ENCODE measurements at regions not wholly inside any gene's neighbourhood (a gene's known extent, or its start where the extent isn't known, plus 50 kb on each side); places are given as distances from the start of the nearest gene placed in this dataset.
"Not testable (repeated sequence)": the region's sequence is repeated elsewhere in the genome, so short reads cannot be mapped to it uniquely, and the experiment has no call there.

- DNase-seq (ENCODE audit: low spot score); in situ Hi-C loops (cut with MboI; ENCODE audit: low pct_unique_long_range_greater_than_20kb, low sequenced_read_pairs, unreplicated experiment): not testable (repeated sequence)
Observed at GRCh38 chr2:87285139-87285538, 263.5 kb upstream of the PLGLB1 start.

- in situ Hi-C loops (cut with MboI; ENCODE audit: low pct_unique_long_range_greater_than_20kb, low sequenced_read_pairs, unreplicated experiment); DNase-seq (ENCODE audit: low spot score): not testable (repeated sequence)
Observed at GRCh38 chr2:87290566-87291307, 269.1 kb upstream of the PLGLB1 start.

DNA sequence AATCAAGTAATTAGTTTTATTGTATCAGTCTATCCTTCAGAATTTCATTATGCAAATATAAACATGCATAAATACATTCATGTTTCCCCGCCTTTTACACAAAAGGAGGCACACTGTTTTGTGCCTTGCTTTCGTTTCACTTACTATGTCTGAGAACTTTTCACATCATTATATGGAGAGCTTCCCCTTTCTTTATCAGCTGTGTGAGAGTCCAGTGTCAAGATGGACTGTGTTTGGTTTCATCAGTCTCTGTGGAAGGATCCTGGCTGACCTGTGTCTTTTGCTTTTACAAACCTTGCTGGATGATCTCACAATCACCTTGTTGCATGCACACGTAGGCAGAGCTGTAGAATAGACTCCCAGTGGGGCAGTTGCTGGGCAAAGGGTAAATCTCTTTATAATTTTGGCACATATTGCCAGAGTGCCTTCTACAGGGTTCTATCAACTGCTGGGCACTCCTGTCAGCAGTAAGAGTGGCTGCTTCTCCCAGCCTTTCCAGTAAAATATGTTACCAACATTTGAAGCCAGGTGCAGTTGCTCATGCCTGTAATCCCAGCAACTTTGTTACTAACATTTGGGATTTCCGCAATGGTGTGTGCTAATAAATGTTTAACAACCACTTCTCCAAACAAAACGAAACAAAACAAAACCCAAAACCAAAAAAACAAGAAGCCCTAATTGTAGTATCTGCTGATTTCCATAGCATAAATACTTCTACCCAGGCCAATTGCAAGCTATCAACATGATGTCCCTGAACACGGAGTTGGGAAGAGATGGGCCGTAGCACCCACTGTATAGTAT lies 270.0 kb upstream of the PLGLB1 start:
- in situ Hi-C loops (cut with MboI; ENCODE audit: low pct_unique_long_range_greater_than_20kb, low sequenced_read_pairs, unreplicated experiment); DNase-seq (ENCODE audit: low spot score): not testable (repeated sequence)

GRCh38 chr2:87293931-87294594 lies 272.4 kb upstream of the PLGLB1 start:
- DNase-seq (ENCODE audit: low spot score); in situ Hi-C loops (cut with MboI; ENCODE audit: low pct_unique_long_range_greater_than_20kb, low sequenced_read_pairs, unreplicated experiment): not testable (repeated sequence)

DNA sequence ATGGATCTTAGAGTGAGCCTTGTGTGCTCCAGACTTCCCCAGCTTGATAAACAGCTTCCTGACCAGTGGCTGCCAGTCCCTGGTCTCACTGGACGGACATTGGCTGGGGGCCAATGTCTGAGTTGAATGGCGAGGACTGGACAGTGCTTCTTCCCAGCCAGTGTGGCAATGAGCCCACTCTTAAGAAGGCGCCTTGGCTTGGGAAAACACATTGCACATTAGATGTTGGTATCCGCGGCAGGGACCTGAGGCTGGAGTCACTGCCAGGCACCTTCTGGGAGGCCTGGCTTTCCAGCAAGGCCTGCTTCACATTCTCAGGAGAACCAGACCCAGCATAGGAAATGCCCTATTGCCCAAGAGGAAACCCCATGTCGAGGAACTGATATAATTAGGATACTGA lies 273.5 kb upstream of the PLGLB1 start:
- in situ Hi-C loops (cut with MboI; ENCODE audit: low pct_unique_long_range_greater_than_20kb, low sequenced_read_pairs, unreplicated experiment); DNase-seq (ENCODE audit: low spot score): not testable (repeated sequence)

- in situ Hi-C loops (cut with MboI; ENCODE audit: low pct_unique_long_range_greater_than_20kb, low sequenced_read_pairs, unreplicated experiment), result not testable (repeated sequence)
Observed at GRCh38 chr2:87301349-87301748, 279.7 kb upstream of the PLGLB1 start.

DNA sequence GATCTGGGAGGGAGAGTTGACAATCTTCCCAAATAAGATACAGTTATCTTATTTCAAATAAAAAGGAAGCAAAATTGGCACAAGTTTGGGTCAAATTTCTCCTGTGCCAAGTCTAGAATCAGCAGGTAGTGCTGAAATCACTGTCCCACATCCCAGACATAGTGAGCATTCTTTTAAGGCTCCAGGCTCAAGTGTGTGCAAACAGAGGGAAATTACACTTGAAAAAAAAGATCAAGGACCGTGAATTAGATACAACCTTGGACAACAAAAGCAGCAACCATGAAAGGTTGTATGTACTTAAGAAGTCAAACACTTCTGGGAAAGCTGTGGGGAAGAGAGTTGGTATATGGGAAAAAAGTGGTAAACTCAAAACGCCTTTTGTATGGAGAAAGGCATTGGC lies 280.2 kb upstream of the PLGLB1 start:
- in situ Hi-C loops (cut with MboI; ENCODE audit: low pct_unique_long_range_greater_than_20kb, low sequenced_read_pairs, unreplicated experiment), result not testable (repeated sequence)

More at GRCh38 chr2:87301349-87301748, 279.7 kb upstream of the PLGLB1 start:
- not testable (repeated sequence) for DNase-seq (ENCODE audit: low spot score)

GRCh38 chr2:87308621-87309020 lies 287.0 kb upstream of the PLGLB1 start:
- in situ Hi-C loops (cut with MboI; ENCODE audit: low pct_unique_long_range_greater_than_20kb, low sequenced_read_pairs, unreplicated experiment); DNase-seq (ENCODE audit: low spot score): not testable (repeated sequence)

More for the DNA sequence above, 280.2 kb upstream of the PLGLB1 start:
- DNase-seq (ENCODE audit: low spot score), result not testable (repeated sequence)

GRCh38 chr2:87309785-87310184 lies 288.1 kb upstream of the PLGLB1 start:
- in situ Hi-C loops (cut with MboI; ENCODE audit: low pct_unique_long_range_greater_than_20kb, low sequenced_read_pairs, unreplicated experiment); DNase-seq (ENCODE audit: low spot score): not testable (repeated sequence)

GRCh38 chr2:87311896-87312441 lies 290.3 kb upstream of the PLGLB1 start:
- in situ Hi-C loops (cut with MboI; ENCODE audit: low pct_unique_long_range_greater_than_20kb, low sequenced_read_pairs, unreplicated experiment); DNase-seq (ENCODE audit: low spot score): not testable (repeated sequence)

- not testable (repeated sequence) for DNase-seq (ENCODE audit: low spot score)
Observed at GRCh38 chr2:87314622-87315021, 293.0 kb upstream of the PLGLB1 start.

GRCh38 chr2:87315183-87315902 lies 293.7 kb upstream of the PLGLB1 start:
- DNase-seq (ENCODE audit: low spot score); in situ Hi-C loops (cut with MboI; ENCODE audit: low pct_unique_long_range_greater_than_20kb, low sequenced_read_pairs, unreplicated experiment): not testable (repeated sequence)

More at GRCh38 chr2:87314622-87315021, 293.0 kb upstream of the PLGLB1 start:
- in situ Hi-C loops (cut with MboI; ENCODE audit: low pct_unique_long_range_greater_than_20kb, low sequenced_read_pairs, unreplicated experiment), result not testable (repeated sequence)

GRCh38 chr2:87317193-87317592 lies 295.5 kb upstream of the PLGLB1 start:
- DNase-seq (ENCODE audit: low spot score); in situ Hi-C loops (cut with MboI; ENCODE audit: low pct_unique_long_range_greater_than_20kb, low sequenced_read_pairs, unreplicated experiment): not testable (repeated sequence)

DNA sequence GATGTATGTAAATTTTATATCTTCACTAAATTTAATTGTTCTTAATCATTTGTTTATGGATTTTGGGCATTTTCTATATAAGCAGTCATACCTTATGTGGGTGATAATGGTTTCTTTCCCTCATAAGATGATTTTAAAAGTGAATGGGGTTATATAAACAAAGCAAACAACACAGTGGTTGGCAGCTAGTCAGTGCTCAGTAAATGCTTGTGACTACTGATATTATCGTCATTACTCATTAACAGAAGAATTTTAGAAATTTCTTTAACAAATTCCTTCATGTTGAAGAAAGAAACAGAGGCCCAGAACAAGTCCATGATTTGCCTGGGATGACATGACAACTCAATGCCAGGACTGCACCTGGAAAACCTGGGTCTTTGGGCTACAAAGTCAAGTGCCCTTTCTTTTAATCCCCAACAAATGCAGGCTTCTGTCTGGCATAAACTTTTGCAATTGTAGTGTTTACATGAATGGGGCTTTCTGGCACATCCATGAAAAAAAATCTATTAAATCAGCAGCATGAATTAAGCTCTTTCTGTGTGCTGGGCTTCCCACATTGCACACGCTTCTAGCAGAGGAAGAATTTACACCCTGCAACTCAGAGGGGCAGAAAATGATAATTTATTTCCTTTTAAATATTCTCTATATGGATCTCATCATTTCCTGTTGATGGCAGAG lies 297.3 kb upstream of the PLGLB1 start:
- DNase-seq (ENCODE audit: low spot score); in situ Hi-C loops (cut with MboI; ENCODE audit: low pct_unique_long_range_greater_than_20kb, low sequenced_read_pairs, unreplicated experiment): not testable (repeated sequence)

- in situ Hi-C loops (cut with MboI; ENCODE audit: low pct_unique_long_range_greater_than_20kb, low sequenced_read_pairs, unreplicated experiment); DNase-seq (ENCODE audit: low spot score): not testable (repeated sequence)
Observed at GRCh38 chr2:87319705-87320104, 298.1 kb upstream of the PLGLB1 start.

GRCh38 chr2:87321201-87321600 lies 299.6 kb upstream of the PLGLB1 start:
- in situ Hi-C loops (cut with MboI; ENCODE audit: low pct_unique_long_range_greater_than_20kb, low sequenced_read_pairs, unreplicated experiment); DNase-seq (ENCODE audit: low spot score): not testable (repeated sequence)

Data from GM13977 (cell line).